Keratinocyte (primary cell): ENCODE measurements at regions not wholly inside any gene's neighbourhood (a gene's known extent, or its start where the extent isn't known, plus 50 kb on each side); places are given as distances from the start of the nearest gene placed in this dataset.

Source experiments
- EZH2 ChIP-seq: IDR thresholded peaks from one replicate; pipeline ENCODE4 v1.6.1; 2012; ENCODE audit warnings: inconsistent platforms, mild to moderate bottlenecking, low read length, moderate library complexity
- TF ChIP-seq, protein P1 (sequence below), 3 experiments: IDR thresholded peaks in 1 of 3; conservative IDR thresholded peaks in 1 of 3; optimal IDR thresholded peaks in 1 of 3; 2 replicates in 2 of 3; 3 replicates in 1 of 3; pipeline versions ENCODE3 to v1.5.1; 2011; ENCODE audit warnings: low read length in 3 of 3, mild to moderate bottlenecking in 3 of 3, moderate library complexity in 2 of 3, control low read depth in 1 of 3, inconsistent platforms in 1 of 3; ENCODE audit not compliant: insufficient read depth in 2 of 3; ENCODE audit errors: extremely low read depth in 1 of 3

GRCh38 chr10:59454171-59454919 is 92.0 kb upstream of the FAM13C start:
- TF ChIP-seq, protein P1, sequence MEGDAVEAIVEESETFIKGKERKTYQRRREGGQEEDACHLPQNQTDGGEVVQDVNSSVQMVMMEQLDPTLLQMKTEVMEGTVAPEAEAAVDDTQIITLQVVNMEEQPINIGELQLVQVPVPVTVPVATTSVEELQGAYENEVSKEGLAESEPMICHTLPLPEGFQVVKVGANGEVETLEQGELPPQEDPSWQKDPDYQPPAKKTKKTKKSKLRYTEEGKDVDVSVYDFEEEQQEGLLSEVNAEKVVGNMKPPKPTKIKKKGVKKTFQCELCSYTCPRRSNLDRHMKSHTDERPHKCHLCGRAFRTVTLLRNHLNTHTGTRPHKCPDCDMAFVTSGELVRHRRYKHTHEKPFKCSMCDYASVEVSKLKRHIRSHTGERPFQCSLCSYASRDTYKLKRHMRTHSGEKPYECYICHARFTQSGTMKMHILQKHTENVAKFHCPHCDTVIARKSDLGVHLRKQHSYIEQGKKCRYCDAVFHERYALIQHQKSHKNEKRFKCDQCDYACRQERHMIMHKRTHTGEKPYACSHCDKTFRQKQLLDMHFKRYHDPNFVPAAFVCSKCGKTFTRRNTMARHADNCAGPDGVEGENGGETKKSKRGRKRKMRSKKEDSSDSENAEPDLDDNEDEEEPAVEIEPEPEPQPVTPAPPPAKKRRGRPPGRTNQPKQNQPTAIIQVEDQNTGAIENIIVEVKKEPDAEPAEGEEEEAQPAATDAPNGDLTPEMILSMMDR (optimal IDR thresholded peaks at IDR 0.05 in 1 of 3, IDR thresholded peaks at IDR 0.05 in 1 of 3, conservative IDR thresholded peaks at IDR 0.05 in 1 of 3; ENCODE audit: extremely low read depth in 1 of 3, insufficient read depth in 2 of 3, low read length in 3 of 3): no peak
- no peak for TF ChIP-seq EZH2
